PC-9 (cell line): ENCODE measurements at regions not wholly inside any gene's neighbourhood (a gene's known extent, or its start where the extent isn't known, plus 50 kb on each side); places are given as distances from the start of the nearest gene placed in this dataset.

Source experiments
- EZH2 ChIP-seq: fragments of 200-600 bp; sonication (generic); IDR thresholded peaks from 2 replicates; pipeline ENCODE4 v1.8.0; 2017; ENCODE audit warnings: antibody characterized with exemption, low read depth
- TF ChIP-seq, protein P1 (sequence below): fragments of 200-600 bp; sonication (generic); conservative IDR thresholded peaks from 2 replicates; pipeline ENCODE4 v1.6.1; 2017; ENCODE audit warnings: mixed run types, antibody characterized with exemption, mild to moderate bottlenecking, moderate library complexity

- no peak for TF ChIP-seq EZH2
- TF ChIP-seq, protein P1, sequence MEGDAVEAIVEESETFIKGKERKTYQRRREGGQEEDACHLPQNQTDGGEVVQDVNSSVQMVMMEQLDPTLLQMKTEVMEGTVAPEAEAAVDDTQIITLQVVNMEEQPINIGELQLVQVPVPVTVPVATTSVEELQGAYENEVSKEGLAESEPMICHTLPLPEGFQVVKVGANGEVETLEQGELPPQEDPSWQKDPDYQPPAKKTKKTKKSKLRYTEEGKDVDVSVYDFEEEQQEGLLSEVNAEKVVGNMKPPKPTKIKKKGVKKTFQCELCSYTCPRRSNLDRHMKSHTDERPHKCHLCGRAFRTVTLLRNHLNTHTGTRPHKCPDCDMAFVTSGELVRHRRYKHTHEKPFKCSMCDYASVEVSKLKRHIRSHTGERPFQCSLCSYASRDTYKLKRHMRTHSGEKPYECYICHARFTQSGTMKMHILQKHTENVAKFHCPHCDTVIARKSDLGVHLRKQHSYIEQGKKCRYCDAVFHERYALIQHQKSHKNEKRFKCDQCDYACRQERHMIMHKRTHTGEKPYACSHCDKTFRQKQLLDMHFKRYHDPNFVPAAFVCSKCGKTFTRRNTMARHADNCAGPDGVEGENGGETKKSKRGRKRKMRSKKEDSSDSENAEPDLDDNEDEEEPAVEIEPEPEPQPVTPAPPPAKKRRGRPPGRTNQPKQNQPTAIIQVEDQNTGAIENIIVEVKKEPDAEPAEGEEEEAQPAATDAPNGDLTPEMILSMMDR: no peak
Measured at GRCh38 chr9:70472268-70473249, 58.1 kb upstream of the KLF9 start.
